ENCODE measurements at regions not wholly inside any gene's neighbourhood (a gene's known extent, or its start where the extent isn't known, plus 50 kb on each side); places are given as distances from the start of the nearest gene placed in this dataset.

- TF ChIP-seq YY1 (IDR thresholded peaks at IDR 0.05; ENCODE audit: insufficient read depth, insufficient read length) (no peak), ZNF274 (IDR thresholded peaks at IDR 0.05; ENCODE audit: low read depth, low read length) (no peak), SUZ12 (IDR thresholded peaks at IDR 0.05; ENCODE audit: extremely low read depth, insufficient read depth, insufficient read length) (no peak)
These were observed 206.8 kb upstream of the IPO5 start for GRCh38 chr13:97746649-97747048.

Measured in NT2/D1 (cell line).